RKO (cell line): ENCODE measurements at regions not wholly inside any gene's neighbourhood (a gene's known extent, or its start where the extent isn't known, plus 50 kb on each side); places are given as distances from the start of the nearest gene placed in this dataset.

Source experiments
- DNase-seq: peaks from one replicate; pipeline ENCODE4 v3.0.0-alpha.2; 2016; ENCODE audit warnings: low spot score

DNA sequence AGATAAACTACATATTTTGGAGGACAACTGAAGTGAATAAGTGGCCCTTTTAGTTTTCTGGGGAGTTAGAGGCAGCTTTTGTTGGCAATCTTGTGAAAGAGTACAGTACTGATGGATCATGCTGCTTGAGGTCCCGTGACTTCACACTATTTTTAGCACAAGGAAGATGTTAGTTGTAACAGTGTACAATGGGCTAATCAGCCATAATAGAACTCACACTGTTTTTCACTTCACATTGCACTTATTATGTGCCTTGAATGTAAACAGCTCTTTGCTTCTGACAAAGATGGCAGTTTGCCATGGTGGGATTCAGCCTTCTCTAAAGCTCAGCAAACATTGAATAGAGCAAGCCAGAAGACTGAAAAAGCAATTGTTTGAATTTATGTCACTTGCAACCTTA lies 176.7 kb upstream of the ZNF608 start:
- DNase-seq, result no peak

- DNase-seq, result no peak
Observed at GRCh38 chr5:124924729-124925128, 178.3 kb upstream of the ZNF608 start.

DNA sequence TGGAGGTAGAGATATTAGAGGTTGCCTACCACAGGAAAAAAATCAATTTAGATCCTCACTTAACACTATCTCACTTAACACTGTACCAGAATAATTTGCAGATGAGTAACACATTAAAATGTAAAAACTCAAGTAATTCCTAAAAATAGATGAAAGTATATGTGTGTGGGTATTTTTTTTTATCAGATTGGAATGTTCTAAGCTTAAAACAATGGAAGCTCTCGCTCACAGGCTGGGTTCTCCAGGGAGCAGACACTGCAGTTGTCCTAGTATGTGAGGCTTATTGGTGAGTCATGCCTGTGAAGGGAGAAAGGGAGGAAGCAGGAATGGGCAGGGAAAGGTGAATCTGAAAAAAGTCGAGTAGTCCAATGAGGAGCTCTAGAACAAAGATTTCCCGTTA lies 181.3 kb upstream of the ZNF608 start:
- DNase-seq, result no peak

DNA sequence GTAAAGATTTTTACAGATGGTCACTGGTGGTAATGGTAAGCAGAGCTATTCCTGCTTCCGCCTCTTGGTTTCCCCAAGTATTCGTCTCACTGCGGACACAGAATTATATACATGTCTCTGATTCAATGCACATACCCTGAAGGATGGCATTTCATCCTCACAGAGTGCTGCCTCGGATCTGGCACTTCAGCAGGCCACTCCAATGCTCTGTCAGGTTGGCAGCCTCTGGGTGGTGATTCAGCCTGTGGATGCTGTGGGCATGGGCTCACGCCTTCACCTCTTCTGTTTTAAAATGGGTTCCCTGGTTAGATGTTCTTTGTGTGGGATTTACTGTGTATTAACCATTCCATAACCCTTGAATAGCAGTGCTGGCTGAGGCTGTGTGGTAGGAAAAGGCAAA lies 182.6 kb upstream of the ZNF608 start:
- no peak for DNase-seq

GRCh38 chr5:124932791-124933600 lies 186.6 kb upstream of the ZNF608 start:
- DNase-seq, result no peak

GRCh38 chr5:124935065-124935464 lies 188.6 kb upstream of the ZNF608 start:
- DNase-seq, result no peak

- DNase-seq, result no peak
Observed at GRCh38 chr5:124936626-124936933, 190.1 kb upstream of the ZNF608 start.

- no peak for DNase-seq
Observed at GRCh38 chr5:124941051-124942049, 194.9 kb upstream of the ZNF608 start.

- DNase-seq, result no peak
Observed at GRCh38 chr5:124948062-124948753, 201.8 kb upstream of the ZNF608 start.

GRCh38 chr5:124948754-124949275 lies 202.4 kb upstream of the ZNF608 start:
- no peak for DNase-seq

DNA sequence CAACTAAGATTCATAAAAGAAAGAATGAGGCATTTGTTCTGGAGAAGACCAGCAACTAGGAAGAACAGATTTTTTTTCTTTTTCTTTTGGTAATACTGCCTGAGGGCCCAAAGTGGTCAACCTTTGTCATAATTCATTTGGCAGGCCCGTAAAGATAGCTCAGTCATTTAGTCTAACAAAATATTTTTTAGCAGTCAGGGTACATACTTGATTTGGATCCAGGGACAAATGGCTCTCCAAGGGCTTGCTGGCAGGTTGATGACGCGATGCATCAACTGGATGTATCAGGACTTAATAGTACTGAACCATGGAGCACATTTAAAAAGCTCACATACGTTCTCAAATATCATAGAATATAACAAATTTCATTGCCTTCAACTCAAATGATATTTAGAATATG lies 203.4 kb upstream of the ZNF608 start:
- DNase-seq, result no peak

GRCh38 chr5:124951105-124951504 lies 204.7 kb upstream of the ZNF608 start:
- no peak for DNase-seq

DNA sequence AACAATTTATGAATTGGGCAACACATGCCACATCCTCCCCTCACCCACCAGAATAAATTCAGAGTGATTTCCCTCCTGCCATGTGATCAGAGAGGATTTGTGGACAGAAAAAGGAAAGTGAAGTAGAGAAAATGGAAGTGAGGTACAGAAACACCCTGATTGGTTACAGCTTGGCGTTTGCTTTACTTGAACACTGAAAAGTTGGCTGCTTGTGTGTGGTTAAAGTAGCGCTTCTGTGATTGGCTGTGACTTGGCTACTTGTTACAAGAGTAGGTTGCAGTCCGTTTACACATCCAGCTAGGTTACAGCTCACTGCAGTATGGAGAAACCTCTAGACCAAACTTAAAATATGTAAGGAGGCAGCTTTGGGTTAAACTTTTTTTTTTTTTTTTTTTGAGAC lies 205.2 kb upstream of the ZNF608 start:
- DNase-seq, result no peak

- DNase-seq, result no peak
Observed at GRCh38 chr5:124952079-124952478, 205.6 kb upstream of the ZNF608 start.

DNA sequence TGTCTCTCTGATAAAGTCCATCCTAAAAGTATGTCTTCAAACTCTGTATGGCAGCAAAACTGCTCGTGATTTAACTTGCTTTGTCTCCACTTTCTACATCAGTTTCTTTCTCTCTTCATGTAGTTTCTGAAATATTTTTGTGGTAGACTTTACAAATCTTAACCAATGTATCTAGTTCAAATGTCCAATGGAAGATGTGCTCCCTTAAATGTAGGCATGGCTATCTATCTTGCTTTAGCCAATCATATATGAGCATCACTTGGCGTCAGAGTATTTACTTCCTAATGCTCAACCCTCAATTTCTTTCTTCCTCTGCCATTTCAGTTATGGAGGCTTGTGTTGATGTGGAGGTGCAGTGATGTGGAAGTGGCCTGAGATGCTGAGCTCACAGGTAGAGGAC lies 206.1 kb upstream of the ZNF608 start:
- DNase-seq, result no peak

- no peak for DNase-seq
Observed at GRCh38 chr5:124954784-124955183, 208.3 kb upstream of the ZNF608 start.

DNA sequence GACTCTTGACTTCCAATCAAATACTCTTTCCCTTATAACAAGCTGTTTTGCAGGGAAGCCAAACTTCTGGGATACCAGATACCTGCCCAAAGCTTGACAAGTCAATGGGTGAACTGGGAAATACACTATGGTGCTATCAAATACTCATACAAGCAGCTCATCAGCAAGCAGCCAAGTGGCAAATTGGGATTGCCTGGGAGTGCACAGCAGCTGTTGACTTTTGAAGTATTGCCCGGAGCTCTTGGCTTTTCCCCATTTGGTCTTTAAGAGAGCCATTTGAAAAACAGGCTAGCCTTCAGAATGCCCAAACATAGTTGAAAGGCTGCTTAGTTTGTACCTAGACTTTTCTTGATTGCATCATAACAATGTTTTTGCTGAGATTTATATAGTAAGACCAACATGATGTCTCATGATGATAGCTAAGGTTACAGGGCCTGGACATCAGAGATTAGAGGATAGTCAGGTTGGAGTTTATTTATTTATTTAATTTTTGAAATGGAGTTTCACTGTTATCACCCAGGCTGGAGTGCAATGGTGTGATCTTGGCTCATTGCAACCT lies 210.1 kb upstream of the ZNF608 start:
- no peak for DNase-seq

- DNase-seq, result no peak
Observed at GRCh38 chr5:124957063-124957462, 210.6 kb upstream of the ZNF608 start.

DNA sequence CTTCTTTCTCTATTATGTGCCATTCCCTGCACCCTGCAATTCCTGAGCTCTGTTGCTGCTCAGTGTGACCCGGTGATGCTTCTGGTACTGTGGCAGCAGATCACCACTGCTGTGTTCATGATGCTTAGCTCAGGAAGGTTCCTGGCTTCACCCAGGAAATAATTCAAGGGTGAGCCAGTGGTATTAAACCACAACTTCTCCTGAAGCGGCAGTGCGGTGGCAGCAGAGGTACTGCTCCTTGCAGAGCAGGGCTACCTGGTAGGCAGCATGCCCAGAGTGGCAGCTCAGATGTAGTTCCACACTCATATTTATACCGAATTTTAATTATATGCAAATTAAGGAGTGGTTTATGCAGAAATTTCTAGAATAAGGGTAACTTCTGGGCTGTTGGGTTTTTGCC lies 213.8 kb upstream of the ZNF608 start:
- DNase-seq, result no peak

DNA sequence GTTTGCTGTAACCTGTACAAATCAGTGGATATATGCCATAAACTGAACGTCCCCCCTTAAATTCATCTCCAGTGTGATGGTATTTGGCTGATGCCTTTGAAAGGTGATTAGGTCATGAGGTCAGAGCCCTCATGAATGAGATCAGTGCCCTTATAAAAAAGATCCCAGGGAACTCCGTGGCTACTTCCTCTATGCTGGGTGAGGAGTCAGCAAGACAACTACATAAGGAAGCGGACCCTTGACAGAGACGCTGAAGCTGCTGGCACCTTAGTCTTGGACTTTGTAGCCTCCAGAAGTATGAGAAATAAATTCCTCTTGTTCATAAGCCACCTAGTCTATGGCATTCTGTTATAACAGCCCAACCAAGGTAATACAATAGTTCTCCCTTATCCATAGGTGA lies 215.1 kb upstream of the ZNF608 start:
- no peak for DNase-seq

DNA sequence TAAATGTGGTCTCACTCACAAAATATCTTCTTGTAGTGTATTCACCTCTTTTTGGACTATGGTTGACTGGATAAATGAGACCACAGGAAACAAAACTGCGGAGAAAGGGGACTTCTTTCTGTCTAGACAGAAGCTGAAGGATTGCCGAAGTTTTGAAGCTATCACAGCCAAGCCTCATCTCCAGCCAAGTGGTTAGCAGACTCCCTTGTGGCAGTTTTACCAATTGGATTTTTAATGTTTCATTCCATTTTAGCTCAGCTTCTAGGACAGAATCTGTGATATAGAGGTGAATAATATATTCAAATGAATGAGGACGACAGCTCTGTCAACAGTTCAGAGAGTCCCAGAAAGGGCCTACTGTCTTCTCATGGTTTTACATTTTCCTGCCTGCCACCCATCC lies 215.7 kb upstream of the ZNF608 start:
- DNase-seq, result no peak

DNA sequence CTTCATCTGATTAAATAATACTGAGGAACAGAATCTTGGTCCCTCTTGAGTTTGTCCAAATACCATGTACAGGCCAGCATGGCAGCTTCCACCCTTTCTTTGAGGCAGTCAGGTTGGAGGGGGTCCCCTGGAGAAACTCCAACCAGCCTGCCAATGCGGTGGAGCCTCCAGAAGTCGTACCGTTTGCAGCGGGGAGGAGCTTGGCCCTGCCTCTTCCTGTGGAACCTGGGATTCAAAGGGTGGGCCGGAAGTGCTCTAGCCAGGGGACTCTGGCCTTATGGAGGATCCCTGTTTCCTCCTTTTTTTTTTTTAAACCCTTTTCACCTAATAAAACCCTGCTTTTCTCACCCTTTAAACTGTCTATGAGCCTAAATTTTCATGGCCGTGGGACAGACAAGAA lies 216.3 kb upstream of the ZNF608 start:
- DNase-seq, result no peak
